ENCODE measurements at regions not wholly inside any gene's neighbourhood (a gene's known extent, or its start where the extent isn't known, plus 50 kb on each side); places are given as distances from the start of the nearest gene placed in this dataset.
"Not testable (repeated sequence)": the region's sequence is repeated elsewhere in the genome, so short reads cannot be mapped to it uniquely, and the experiment has no call there.

GRCh38 chr18:65671621-65672415 lies 79.0 kb upstream of the CDH7 start:
- DNase-seq = no peak

GRCh38 chr18:65670145-65670544 lies 80.7 kb upstream of the CDH7 start:
- not testable (repeated sequence) for DNase-seq

GRCh38 chr18:65661391-65661790 lies 89.4 kb upstream of the CDH7 start:
- DNase-seq = no peak

GRCh38 chr18:65659912-65660311 lies 90.9 kb upstream of the CDH7 start:
- DNase-seq = no peak

DNA sequence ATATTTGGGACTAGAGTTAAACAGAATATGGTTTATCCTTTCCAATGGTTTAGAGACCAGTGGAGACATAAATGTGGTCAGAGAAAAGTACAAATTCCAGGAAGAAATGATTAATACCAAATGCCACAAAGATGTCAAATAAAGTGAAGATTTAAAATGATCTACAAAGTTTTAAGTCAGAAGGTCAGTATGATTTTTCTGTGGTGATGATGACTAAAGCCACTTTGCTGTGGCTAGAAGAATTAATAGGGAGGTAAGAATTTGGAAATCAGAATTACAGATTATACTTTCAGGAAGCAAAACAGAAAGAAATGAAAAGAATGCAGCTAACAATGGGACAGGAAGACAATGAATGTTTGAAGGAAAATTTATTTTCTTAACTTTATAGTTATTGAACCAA lies 91.5 kb upstream of the CDH7 start:
- no peak for DNase-seq

- no peak for DNase-seq
Observed at GRCh38 chr18:65651192-65651591, 99.6 kb upstream of the CDH7 start.

GRCh38 chr18:65632236-65632635 lies 118.6 kb upstream of the CDH7 start:
- no peak for DNase-seq

DNA sequence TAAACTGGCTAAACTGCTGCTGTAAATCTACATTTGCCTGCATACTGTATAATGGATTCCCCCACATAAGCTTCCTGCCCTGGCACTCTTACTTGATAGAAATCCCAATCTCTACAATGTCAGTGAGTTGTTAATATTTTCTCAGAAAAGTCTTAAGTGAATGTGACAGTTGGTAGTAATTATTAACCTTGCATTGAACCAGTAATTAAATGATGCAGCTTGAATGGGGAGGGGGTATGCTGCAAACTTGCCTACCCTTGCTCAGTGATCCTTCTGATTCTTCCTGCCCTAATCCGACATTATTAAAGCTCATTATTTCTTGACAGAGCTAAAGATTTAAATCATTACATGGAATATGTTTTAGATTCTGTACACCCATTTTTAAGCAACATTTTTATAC lies 119.0 kb upstream of the CDH7 start:
- DNase-seq = no peak

GRCh38 chr18:65628390-65628789 lies 122.4 kb upstream of the CDH7 start:
- no peak for DNase-seq

DNA sequence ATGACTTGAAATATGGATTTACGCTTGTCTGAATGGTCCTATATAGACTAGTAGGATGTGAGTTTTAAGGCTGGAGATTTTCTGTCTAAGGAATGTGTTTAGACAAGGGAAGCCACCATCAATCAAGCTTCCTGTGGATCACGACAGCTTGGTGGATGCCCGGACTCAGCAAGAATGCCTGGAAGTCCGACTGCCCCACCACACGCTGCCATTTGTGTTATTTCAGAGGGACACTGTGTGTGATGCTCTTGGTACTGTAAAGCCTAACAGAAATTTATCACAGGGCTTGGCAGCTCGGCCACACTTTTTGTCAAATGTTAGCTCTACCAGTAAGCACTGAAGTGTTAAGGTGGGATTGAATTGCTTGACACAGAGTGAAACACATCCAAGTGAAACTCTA lies 127.1 kb upstream of the CDH7 start:
- no peak for DNase-seq

- DNase-seq = no peak
Observed at GRCh38 chr18:65622436-65622835, 128.4 kb upstream of the CDH7 start.

- no peak for DNase-seq
Observed at GRCh38 chr18:65620076-65620696, 130.6 kb upstream of the CDH7 start.

DNA sequence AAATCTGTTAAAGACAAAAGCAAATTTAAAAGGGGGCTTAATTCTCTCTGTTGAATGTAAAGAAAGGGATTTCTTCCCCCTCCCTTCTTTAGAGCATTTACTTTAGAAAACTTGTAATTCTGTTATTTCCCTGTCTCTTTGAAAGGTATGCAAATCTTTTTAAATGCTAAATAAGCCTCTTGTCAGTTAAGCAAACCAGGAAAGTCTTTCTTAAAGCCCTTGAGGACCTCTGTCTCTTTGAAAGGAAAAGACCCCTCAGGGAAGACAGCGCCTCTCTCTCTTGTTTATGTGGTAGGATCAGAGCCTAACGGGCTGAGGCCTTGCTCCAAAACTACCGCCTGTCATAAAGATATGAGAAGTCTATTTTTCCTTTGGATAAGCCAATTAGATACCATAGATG lies 139.9 kb upstream of the CDH7 start:
- DNase-seq = no peak

GRCh38 chr18:65608471-65608870 lies 142.3 kb upstream of the CDH7 start:
- no peak for DNase-seq

DNA sequence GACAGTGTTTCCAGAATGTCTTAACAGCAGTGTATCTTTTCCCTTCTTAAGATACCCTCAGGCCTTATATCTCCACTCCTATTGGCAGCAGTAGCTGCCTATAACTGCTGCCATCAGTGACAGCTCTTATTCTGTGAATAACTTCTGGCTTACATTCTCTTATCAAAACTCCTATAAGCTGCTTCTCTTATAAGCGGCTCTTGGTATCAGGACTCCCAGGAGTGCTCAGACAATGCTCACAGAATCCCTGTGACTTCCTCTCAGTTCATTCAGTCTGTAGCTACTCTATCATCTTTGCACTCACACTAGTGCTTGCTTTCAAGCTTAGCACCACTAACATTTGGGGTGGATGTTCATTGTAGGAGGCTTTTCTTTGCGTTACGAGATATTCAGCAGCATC lies 143.7 kb upstream of the CDH7 start:
- DNase-seq = no peak

GRCh38 chr18:65606551-65607130 lies 144.2 kb upstream of the CDH7 start:
- no peak for DNase-seq

DNA sequence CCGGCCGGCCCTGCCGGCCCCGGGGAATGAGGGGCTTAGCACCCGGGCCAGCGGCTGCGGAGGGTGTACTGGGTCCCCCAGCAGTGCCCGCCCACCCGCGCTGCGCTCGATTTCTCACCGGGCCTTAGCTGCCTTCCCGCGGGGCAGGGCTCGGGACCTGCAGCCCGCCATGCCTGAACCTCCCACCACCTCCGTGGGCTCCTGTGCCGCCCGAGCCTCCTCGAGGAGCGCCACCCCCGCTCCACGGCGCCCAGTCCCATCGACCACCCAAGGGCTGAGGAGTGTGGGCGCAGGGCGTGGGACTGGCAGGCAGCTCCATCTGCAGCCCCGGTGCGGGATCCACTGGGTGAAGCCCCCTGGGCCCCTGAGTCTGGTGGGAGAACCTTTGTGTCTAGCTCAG lies 145.5 kb upstream of the CDH7 start:
- not testable (repeated sequence) for DNase-seq

DNA sequence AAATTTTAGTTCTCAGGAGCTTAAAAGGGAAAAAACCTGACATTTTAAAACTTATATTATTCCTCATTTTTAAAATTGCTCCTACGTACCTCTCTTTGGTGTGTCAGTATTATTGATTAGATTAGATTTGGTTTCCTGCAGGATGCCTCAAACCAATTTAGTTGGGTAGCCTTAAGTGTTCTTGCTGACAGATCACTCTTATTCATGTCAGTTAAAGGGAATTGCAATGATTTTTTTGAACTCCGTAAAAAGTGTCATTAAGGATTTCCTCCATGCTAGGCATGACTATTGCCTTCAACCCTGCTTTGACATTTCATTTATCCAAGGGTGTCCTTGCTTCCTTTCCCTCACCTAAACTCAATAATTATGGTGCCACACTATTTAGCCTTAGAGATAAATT lies 149.0 kb upstream of the CDH7 start:
- DNase-seq = no peak

DNA sequence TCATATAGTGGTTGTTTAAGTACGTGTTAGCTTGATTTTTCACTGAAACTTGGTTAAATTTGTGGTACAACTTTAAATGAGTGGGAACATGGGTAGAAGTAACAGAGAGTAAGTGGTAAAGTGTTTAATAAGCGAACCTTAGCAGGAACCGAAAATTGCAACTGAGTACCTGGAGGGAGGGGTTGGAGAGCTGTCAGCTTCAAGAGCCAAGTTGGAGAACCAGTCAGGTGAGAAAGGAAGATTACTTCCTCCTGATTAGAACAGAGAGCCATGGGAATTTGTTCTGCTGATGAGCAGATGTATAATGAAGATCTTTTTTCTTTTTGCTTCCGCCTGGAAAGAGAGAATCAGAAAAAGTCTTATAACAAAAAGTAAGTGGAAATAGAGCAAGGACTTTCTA lies 158.4 kb upstream of the CDH7 start:
- no peak for DNase-seq

DNA sequence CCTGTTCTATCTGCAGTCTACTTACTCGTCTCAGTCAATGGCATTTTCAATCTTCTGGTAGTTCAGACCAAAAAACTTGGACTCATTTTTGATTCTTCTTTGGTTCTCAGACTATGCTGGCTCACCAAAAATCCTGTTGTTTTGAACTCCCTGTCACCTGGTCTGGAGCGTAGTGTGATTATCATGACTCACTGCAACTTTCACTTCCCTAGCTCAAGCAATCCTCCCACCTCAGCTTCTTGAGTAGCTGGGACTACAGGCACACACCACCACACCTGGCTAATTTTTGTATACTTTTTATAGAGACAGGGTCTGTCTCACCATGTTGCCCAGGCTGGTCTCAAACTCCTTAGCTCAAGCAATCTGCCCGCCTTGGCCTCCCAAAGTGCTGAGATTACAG lies 163.3 kb upstream of the CDH7 start:
- no peak for DNase-seq

GRCh38 chr18:65582094-65582493 lies 168.7 kb upstream of the CDH7 start:
- DNase-seq = not testable (repeated sequence)

DNA sequence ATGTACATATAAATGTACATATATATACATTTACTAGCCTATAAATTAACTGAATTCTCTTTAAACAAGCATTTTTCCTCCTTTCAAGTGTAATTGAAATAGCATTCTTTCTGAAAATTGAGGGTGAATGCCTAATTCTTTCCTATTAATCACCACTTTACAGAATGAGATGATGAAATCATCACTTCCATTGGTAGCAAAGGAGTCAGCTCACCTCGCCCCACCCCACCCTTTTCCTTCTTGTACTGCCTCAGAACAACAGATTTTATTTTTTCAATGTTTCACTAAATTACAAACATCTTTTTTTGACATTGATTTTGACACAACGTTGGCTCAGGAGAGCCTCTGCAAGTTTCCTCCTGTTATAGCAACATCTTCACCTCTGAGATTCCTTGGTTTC lies 181.9 kb upstream of the CDH7 start:
- no peak for DNase-seq

GRCh38 chr18:65567372-65567771 lies 183.4 kb upstream of the CDH7 start:
- no peak for DNase-seq

- DNase-seq = no peak
Observed at GRCh38 chr18:65548316-65548715, 202.5 kb upstream of the CDH7 start.

Measured in suppressor macrophage (primary cell).